ENCODE measurements at regions not wholly inside any gene's neighbourhood (a gene's known extent, or its start where the extent isn't known, plus 50 kb on each side); places are given as distances from the start of the nearest gene placed in this dataset.

DNA sequence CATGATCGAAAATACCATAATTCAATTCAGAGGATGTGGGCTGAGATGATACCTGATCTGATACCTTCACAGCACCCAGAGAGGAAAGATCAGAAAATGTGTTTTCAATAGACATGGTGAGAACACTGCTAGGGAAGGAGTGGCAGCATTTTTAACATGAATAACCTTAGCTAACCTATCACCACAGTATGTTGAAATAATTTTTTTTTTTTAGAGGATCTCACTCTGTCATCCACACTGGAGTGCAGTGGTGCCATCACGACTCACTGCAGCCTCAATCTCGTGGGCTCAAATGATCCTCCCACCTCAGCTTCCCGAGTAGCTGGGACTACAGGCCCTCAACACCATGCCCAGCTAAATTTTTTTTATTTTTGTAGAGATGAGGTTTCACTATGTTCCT is 90.5 kb upstream of the RAPGEF2 start:
- TF ChIP-seq, protein P1, sequence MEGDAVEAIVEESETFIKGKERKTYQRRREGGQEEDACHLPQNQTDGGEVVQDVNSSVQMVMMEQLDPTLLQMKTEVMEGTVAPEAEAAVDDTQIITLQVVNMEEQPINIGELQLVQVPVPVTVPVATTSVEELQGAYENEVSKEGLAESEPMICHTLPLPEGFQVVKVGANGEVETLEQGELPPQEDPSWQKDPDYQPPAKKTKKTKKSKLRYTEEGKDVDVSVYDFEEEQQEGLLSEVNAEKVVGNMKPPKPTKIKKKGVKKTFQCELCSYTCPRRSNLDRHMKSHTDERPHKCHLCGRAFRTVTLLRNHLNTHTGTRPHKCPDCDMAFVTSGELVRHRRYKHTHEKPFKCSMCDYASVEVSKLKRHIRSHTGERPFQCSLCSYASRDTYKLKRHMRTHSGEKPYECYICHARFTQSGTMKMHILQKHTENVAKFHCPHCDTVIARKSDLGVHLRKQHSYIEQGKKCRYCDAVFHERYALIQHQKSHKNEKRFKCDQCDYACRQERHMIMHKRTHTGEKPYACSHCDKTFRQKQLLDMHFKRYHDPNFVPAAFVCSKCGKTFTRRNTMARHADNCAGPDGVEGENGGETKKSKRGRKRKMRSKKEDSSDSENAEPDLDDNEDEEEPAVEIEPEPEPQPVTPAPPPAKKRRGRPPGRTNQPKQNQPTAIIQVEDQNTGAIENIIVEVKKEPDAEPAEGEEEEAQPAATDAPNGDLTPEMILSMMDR (IDR thresholded peaks at IDR 0.05): no peak
- TF ChIP-seq POLR2AphosphoS5 (IDR thresholded peaks at IDR 0.05; ENCODE audit: low read depth, low read length) (no peak), EP300 (IDR thresholded peaks at IDR 0.05; ENCODE audit: borderline replicate concordance in 1 of 2, low read depth in 1 of 2, low read length in 1 of 2) (no peak), EZH2phosphoT487 (IDR thresholded peaks at IDR 0.05; ENCODE audit: borderline replicate concordance, low read depth) (no peak), YY1 (IDR thresholded peaks at IDR 0.05; ENCODE audit: low read depth) (no peak), RCOR1 (IDR thresholded peaks at IDR 0.05; ENCODE audit: low read length) (no peak), GABPA (IDR thresholded peaks at IDR 0.05; ENCODE audit: low read depth) (no peak), TAF1 (IDR thresholded peaks at IDR 0.05; ENCODE audit: borderline replicate concordance, low read depth, low read length) (no peak), RAD21 (IDR thresholded peaks at IDR 0.05; ENCODE audit: low read length) (no peak)
- TF ChIP-seq, protein P2, sequence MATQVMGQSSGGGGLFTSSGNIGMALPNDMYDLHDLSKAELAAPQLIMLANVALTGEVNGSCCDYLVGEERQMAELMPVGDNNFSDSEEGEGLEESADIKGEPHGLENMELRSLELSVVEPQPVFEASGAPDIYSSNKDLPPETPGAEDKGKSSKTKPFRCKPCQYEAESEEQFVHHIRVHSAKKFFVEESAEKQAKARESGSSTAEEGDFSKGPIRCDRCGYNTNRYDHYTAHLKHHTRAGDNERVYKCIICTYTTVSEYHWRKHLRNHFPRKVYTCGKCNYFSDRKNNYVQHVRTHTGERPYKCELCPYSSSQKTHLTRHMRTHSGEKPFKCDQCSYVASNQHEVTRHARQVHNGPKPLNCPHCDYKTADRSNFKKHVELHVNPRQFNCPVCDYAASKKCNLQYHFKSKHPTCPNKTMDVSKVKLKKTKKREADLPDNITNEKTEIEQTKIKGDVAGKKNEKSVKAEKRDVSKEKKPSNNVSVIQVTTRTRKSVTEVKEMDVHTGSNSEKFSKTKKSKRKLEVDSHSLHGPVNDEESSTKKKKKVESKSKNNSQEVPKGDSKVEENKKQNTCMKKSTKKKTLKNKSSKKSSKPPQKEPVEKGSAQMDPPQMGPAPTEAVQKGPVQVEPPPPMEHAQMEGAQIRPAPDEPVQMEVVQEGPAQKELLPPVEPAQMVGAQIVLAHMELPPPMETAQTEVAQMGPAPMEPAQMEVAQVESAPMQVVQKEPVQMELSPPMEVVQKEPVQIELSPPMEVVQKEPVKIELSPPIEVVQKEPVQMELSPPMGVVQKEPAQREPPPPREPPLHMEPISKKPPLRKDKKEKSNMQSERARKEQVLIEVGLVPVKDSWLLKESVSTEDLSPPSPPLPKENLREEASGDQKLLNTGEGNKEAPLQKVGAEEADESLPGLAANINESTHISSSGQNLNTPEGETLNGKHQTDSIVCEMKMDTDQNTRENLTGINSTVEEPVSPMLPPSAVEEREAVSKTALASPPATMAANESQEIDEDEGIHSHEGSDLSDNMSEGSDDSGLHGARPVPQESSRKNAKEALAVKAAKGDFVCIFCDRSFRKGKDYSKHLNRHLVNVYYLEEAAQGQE (IDR thresholded peaks at IDR 0.05; ENCODE audit: low read depth, low read length): no peak
- TF ChIP-seq, protein P3, sequence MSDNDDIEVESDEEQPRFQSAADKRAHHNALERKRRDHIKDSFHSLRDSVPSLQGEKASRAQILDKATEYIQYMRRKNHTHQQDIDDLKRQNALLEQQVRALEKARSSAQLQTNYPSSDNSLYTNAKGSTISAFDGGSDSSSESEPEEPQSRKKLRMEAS (IDR thresholded peaks at IDR 0.05; ENCODE audit: low read depth): no peak

All from SK-N-SH (cell line).